HG03025 (cell line): ENCODE measurements at regions not wholly inside any gene's neighbourhood (a gene's known extent, or its start where the extent isn't known, plus 50 kb on each side); places are given as distances from the start of the nearest gene placed in this dataset.
A peak's percentile ranks its signal among the peaks of the same experiment; 100 is the strongest.

ENCODE experiments used
- ATAC-seq: cut with Tn5 transposase; IDR thresholded peaks from one replicate; pipeline ENCODE4 v1.9.1; 2021; ENCODE audit warnings: mild to moderate bottlenecking, moderate library complexity; ENCODE audit not compliant: unreplicated experiment, low FRiP score

- ATAC-seq, result peak; percentile 95
These were observed 385.9 kb downstream of the BMP4 start for GRCh38 chr14:53570411-53571387.

GRCh38 chr14:53569446-53569845 is 387.2 kb downstream of the BMP4 start:
- ATAC-seq, result no peak

GRCh38 chr14:53567236-53567780 is 389.3 kb downstream of the BMP4 start:
- ATAC-seq, result no peak

GRCh38 chr14:53564870-53565269 is 391.8 kb downstream of the BMP4 start:
- ATAC-seq, result no peak

GRCh38 chr14:53563628-53564027 is 393.0 kb downstream of the BMP4 start:
- no peak for ATAC-seq

- ATAC-seq, result no peak
These were observed 400.1 kb upstream of the DDHD1 start for GRCh38 chr14:53553221-53553620.

GRCh38 chr14:53551862-53552261 is 398.7 kb upstream of the DDHD1 start:
- no peak for ATAC-seq

GRCh38 chr14:53550776-53551175 is 397.7 kb upstream of the DDHD1 start:
- ATAC-seq, result no peak

- no peak for ATAC-seq
These were observed 396.8 kb upstream of the DDHD1 start for GRCh38 chr14:53549956-53550355.

- ATAC-seq, result no peak
These were observed 394.5 kb upstream of the DDHD1 start for GRCh38 chr14:53547593-53547992.

- peak; percentile 68 for ATAC-seq
These were observed 392.1 kb upstream of the DDHD1 start for GRCh38 chr14:53545217-53545616.

GRCh38 chr14:53542732-53543131 is 389.6 kb upstream of the DDHD1 start:
- no peak for ATAC-seq

- no peak for ATAC-seq
These were observed 388.3 kb upstream of the DDHD1 start for GRCh38 chr14:53541411-53541810.

- ATAC-seq, result no peak
These were observed 386.5 kb upstream of the DDHD1 start for GRCh38 chr14:53539489-53540126.

- ATAC-seq, result no peak
These were observed 385.3 kb upstream of the DDHD1 start for GRCh38 chr14:53538316-53538881.

- no peak for ATAC-seq
These were observed 384.5 kb upstream of the DDHD1 start for GRCh38 chr14:53537422-53538315.

- ATAC-seq, result no peak
These were observed 383.3 kb upstream of the DDHD1 start for GRCh38 chr14:53536446-53536845.

- ATAC-seq, result no peak
These were observed 381.7 kb upstream of the DDHD1 start for GRCh38 chr14:53534841-53535240.

GRCh38 chr14:53533384-53533970 is 380.4 kb upstream of the DDHD1 start:
- no peak for ATAC-seq

- no peak for ATAC-seq
These were observed 379.7 kb upstream of the DDHD1 start for GRCh38 chr14:53532853-53533252.
